HG03045 (cell line): ENCODE measurements at regions not wholly inside any gene's neighbourhood (a gene's known extent, or its start where the extent isn't known, plus 50 kb on each side); places are given as distances from the start of the nearest gene placed in this dataset.

ENCODE experiments used
- ATAC-seq: cut with Tn5 transposase; IDR thresholded peaks from one replicate; pipeline ENCODE4 v1.9.1; 2021; ENCODE audit warnings: mild to moderate bottlenecking, moderate library complexity; ENCODE audit not compliant: unreplicated experiment

- no peak for ATAC-seq
These were observed 156.9 kb upstream of the RHOBTB1 start for GRCh38 chr10:61100887-61101286.

- ATAC-seq: no peak
These were observed 155.8 kb upstream of the RHOBTB1 start for GRCh38 chr10:61099756-61100155.

- no peak for ATAC-seq
These were observed 155.0 kb upstream of the RHOBTB1 start for GRCh38 chr10:61098966-61099365.

GRCh38 chr10:61097026-61097425, 153.0 kb upstream of the RHOBTB1 start:
- ATAC-seq: no peak

GRCh38 chr10:61096056-61096455, 152.1 kb upstream of the RHOBTB1 start:
- no peak for ATAC-seq

- no peak for ATAC-seq
These were observed 147.5 kb upstream of the RHOBTB1 start for GRCh38 chr10:61091531-61091930.

GRCh38 chr10:61089251-61089650, 145.3 kb upstream of the RHOBTB1 start:
- no peak for ATAC-seq

GRCh38 chr10:61084493-61084892, 140.5 kb upstream of the RHOBTB1 start:
- no peak for ATAC-seq

- no peak for ATAC-seq
These were observed 137.3 kb upstream of the RHOBTB1 start for GRCh38 chr10:61081301-61081700.

GRCh38 chr10:61078542-61079275, 134.7 kb upstream of the RHOBTB1 start:
- no peak for ATAC-seq

GRCh38 chr10:61076572-61077114, 132.7 kb upstream of the RHOBTB1 start:
- no peak for ATAC-seq

GRCh38 chr10:61073391-61073790, 129.4 kb upstream of the RHOBTB1 start:
- ATAC-seq: no peak

- ATAC-seq: no peak
These were observed 127.6 kb upstream of the RHOBTB1 start for GRCh38 chr10:61071580-61071979.

- no peak for ATAC-seq
These were observed 124.5 kb upstream of the RHOBTB1 start for GRCh38 chr10:61068471-61068870.

GRCh38 chr10:61067671-61068336, 123.8 kb upstream of the RHOBTB1 start:
- no peak for ATAC-seq

GRCh38 chr10:61066661-61067344, 122.8 kb upstream of the RHOBTB1 start:
- no peak for ATAC-seq

GRCh38 chr10:61065051-61065450, 121.1 kb upstream of the RHOBTB1 start:
- ATAC-seq: no peak

- ATAC-seq: no peak
These were observed 120.4 kb upstream of the RHOBTB1 start for GRCh38 chr10:61064356-61064755.

- no peak for ATAC-seq
These were observed 119.9 kb upstream of the RHOBTB1 start for GRCh38 chr10:61063901-61064300.

GRCh38 chr10:61063034-61063433, 119.0 kb upstream of the RHOBTB1 start:
- no peak for ATAC-seq

- no peak for ATAC-seq
These were observed 118.0 kb upstream of the RHOBTB1 start for GRCh38 chr10:61061923-61062504.
